ENCODE measurements at regions not wholly inside any gene's neighbourhood (a gene's known extent, or its start where the extent isn't known, plus 50 kb on each side); places are given as distances from the start of the nearest gene placed in this dataset.
"Not testable (repeated sequence)": the region's sequence is repeated elsewhere in the genome, so short reads cannot be mapped to it uniquely, and the experiment has no call there.

DNA sequence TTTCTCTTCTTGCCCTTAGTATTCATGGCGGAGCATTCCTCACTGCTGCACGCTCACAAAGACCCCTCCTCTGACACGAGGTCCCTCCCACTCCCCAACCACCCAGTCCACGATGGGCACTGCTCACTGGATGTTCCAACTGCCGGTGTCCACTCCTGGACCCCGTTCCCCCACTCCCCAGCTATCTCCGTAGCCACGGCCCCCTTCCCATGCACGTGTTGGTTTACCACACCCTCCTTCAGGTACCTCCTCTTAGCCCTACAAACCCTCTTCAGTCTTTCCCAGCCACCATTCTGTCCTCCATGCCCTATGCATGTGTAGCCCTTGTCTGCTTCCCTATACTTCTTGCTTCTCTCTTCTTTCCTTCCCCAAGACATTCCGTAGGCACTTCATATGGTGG, 469.6 kb upstream of the ZNG1F start:
- H3K9me3 Mint-ChIP-seq (ENCODE audit: low read depth, unreplicated experiment); H3K4me1 Mint-ChIP-seq (ENCODE audit: low read depth, unreplicated experiment); H3K4me3 Mint-ChIP-seq (ENCODE audit: low read depth, unreplicated experiment); H3K27me3 Mint-ChIP-seq (ENCODE audit: unreplicated experiment); CTCF ChIA-PET; intact Hi-C loops (cut with micrococcal nuclease; ENCODE audit: unreplicated experiment); DNase-seq; BruUV-seq (replicated peaks); H3K27ac Mint-ChIP-seq (ENCODE audit: unreplicated experiment); H3K36me3 Mint-ChIP-seq (ENCODE audit: insufficient read depth, unreplicated experiment): not testable (repeated sequence)

DNA sequence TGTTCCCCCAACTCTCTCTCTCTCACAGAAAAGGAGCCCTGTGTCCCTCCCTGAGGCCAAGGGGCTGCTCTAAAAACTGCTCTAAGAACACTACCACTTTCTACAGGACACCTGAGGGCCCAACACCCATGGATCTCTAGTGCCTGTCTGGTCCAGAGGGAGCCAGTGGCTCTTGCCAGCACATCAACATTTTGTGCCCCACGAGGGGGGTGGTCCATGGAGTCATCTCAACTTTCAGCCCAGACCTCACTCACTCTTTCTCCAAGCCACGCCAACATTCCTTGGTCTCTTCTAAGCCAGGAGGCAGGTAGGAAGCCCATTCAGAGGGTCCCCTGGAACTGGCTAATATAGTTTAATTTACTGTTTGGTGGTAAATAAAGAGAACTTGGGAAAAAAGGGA, 469.0 kb upstream of the ZNG1F start:
- H3K27me3 Mint-ChIP-seq (ENCODE audit: unreplicated experiment); intact Hi-C loops (cut with micrococcal nuclease; ENCODE audit: unreplicated experiment); H3K9me3 Mint-ChIP-seq (ENCODE audit: low read depth, unreplicated experiment); H3K4me1 Mint-ChIP-seq (ENCODE audit: low read depth, unreplicated experiment); H3K27ac Mint-ChIP-seq (ENCODE audit: unreplicated experiment); DNase-seq; CTCF ChIA-PET; H3K4me3 Mint-ChIP-seq (ENCODE audit: low read depth, unreplicated experiment); H3K36me3 Mint-ChIP-seq (ENCODE audit: insufficient read depth, unreplicated experiment); BruUV-seq (replicated peaks): not testable (repeated sequence)

DNA sequence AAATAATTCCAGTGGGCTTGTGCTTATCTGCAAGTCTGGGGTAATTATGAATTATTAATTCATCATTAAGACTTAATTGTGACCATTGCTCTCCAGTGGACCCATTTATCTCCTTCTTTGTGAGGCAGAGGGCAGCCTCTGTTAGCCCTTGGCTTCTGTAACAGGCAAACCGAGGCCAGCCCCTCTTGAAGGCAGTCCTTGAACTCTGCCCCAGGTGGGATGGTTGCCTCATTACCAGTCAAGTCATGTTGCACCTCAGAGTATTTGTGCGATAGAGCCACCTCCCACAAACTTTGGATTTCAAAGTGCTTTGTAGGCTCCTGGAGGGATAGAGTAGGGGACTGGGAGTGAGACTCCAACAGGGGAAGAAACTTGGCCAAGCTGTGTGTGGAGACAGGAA, 468.0 kb upstream of the ZNG1F start:
- H3K4me3 Mint-ChIP-seq (ENCODE audit: low read depth, unreplicated experiment); H3K4me1 Mint-ChIP-seq (ENCODE audit: low read depth, unreplicated experiment); BruUV-seq (replicated peaks); H3K36me3 Mint-ChIP-seq (ENCODE audit: insufficient read depth, unreplicated experiment); DNase-seq; intact Hi-C loops (cut with micrococcal nuclease; ENCODE audit: unreplicated experiment); H3K9me3 Mint-ChIP-seq (ENCODE audit: low read depth, unreplicated experiment); H3K27me3 Mint-ChIP-seq (ENCODE audit: unreplicated experiment); H3K27ac Mint-ChIP-seq (ENCODE audit: unreplicated experiment); CTCF ChIA-PET: not testable (repeated sequence)

DNA sequence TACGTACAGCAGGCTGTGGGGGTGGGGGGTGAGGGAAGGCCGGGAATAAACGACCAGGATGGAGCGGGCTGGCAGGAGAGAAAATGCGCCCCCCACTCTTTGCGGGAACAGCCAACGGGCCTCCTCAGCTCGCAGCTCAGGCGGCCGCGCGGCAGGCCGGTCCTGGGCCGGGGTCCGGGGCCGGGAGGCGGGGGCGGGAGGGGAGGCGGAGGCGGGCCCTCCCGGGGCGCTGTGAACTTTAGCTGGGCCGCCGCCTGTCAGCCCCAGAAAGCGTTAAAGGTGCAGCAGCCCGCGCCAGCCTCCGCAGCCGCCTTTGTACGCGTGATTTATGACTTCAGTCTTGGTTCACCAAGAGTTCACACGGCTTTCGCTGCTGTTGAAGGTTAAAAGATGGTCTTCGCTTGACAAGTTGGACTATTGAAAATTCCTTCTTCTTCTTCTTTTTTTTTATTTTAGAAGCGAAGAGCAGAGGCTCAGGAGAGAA, 466.0 kb upstream of the ZNG1F start:
- H3K9me3 Mint-ChIP-seq (ENCODE audit: low read depth, unreplicated experiment); H3K36me3 Mint-ChIP-seq (ENCODE audit: insufficient read depth, unreplicated experiment); H3K27ac Mint-ChIP-seq (ENCODE audit: unreplicated experiment); BruUV-seq (replicated peaks); H3K4me1 Mint-ChIP-seq (ENCODE audit: low read depth, unreplicated experiment); H3K27me3 Mint-ChIP-seq (ENCODE audit: unreplicated experiment); CTCF ChIA-PET; intact Hi-C loops (cut with micrococcal nuclease; ENCODE audit: unreplicated experiment): not testable (repeated sequence)
- peak overlapping the region; percentile 30 for H3K4me3 Mint-ChIP-seq (ENCODE audit: low read depth, unreplicated experiment)
- peak; percentile 21 for DNase-seq

GRCh38 chr9:41654349-41654748, 465.2 kb upstream of the ZNG1F start:
- H3K36me3 Mint-ChIP-seq (ENCODE audit: insufficient read depth, unreplicated experiment); H3K9me3 Mint-ChIP-seq (ENCODE audit: low read depth, unreplicated experiment); H3K27ac Mint-ChIP-seq (ENCODE audit: unreplicated experiment); DNase-seq; intact Hi-C loops (cut with micrococcal nuclease; ENCODE audit: unreplicated experiment); CTCF ChIA-PET; H3K4me1 Mint-ChIP-seq (ENCODE audit: low read depth, unreplicated experiment); H3K4me3 Mint-ChIP-seq (ENCODE audit: low read depth, unreplicated experiment); BruUV-seq (replicated peaks); H3K27me3 Mint-ChIP-seq (ENCODE audit: unreplicated experiment): not testable (repeated sequence)

GRCh38 chr9:41653560-41654340, 464.6 kb upstream of the ZNG1F start:
- H3K4me3 Mint-ChIP-seq (ENCODE audit: low read depth, unreplicated experiment); H3K36me3 Mint-ChIP-seq (ENCODE audit: insufficient read depth, unreplicated experiment); BruUV-seq (replicated peaks); H3K4me1 Mint-ChIP-seq (ENCODE audit: low read depth, unreplicated experiment); CTCF ChIA-PET; H3K9me3 Mint-ChIP-seq (ENCODE audit: low read depth, unreplicated experiment); H3K27me3 Mint-ChIP-seq (ENCODE audit: unreplicated experiment); intact Hi-C loops (cut with micrococcal nuclease; ENCODE audit: unreplicated experiment); DNase-seq; H3K27ac Mint-ChIP-seq (ENCODE audit: unreplicated experiment): not testable (repeated sequence)

DNA sequence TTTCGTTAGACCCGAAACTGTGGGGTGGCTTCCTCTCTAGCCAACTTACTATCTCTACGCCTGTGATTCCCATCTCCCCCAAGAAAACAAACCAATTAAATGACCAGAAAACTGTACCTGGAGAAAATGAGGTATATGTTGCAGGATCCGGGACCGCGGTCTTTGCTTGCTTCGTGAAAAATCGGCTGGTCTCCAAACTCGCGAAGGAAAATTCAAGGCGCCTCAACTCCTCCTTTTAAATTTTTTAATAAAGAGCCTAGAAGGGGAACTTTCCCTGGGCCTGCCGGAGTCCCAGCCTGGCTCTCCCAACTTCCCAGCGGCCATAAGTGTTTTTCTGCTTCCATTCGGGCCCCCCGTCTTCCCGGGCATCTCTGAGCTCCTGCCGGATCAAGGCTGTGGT, 463.7 kb upstream of the ZNG1F start:
- H3K36me3 Mint-ChIP-seq (ENCODE audit: insufficient read depth, unreplicated experiment); intact Hi-C loops (cut with micrococcal nuclease; ENCODE audit: unreplicated experiment); H3K27me3 Mint-ChIP-seq (ENCODE audit: unreplicated experiment); BruUV-seq (replicated peaks); DNase-seq; H3K27ac Mint-ChIP-seq (ENCODE audit: unreplicated experiment); H3K4me1 Mint-ChIP-seq (ENCODE audit: low read depth, unreplicated experiment); H3K9me3 Mint-ChIP-seq (ENCODE audit: low read depth, unreplicated experiment); H3K4me3 Mint-ChIP-seq (ENCODE audit: low read depth, unreplicated experiment); CTCF ChIA-PET: not testable (repeated sequence)

DNA sequence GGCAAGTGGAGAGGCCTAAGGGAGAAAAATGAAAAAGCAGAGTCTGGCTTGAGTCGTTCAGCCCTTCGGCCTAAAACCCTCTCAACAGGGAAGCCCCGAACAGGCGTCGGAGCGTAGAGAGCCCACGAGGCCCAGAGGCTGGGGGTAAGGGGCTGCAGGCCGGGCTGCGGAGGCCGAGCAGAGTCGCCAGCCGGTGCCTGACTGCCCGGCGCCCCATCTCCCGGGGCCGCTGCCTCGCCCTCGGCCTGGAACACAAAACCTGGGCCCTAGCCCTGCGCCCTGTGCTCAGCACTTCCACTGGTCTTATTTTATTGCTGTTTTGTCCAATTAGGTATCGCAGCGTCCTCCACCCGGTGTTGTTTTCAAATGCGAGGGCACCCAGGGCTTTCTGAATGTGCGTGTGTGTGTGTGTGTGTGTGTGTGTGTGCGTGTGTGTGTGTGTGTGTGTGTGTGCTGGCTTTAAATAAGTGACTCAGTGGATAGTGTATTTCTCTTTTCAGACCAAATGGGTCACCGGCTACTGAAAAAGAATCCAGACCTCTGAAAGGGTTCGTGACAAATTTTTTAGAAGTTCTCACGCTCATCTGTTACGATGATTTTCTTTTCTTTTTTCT, 463.1 kb upstream of the ZNG1F start:
- CTCF ChIA-PET; intact Hi-C loops (cut with micrococcal nuclease; ENCODE audit: unreplicated experiment); H3K4me1 Mint-ChIP-seq (ENCODE audit: low read depth, unreplicated experiment); DNase-seq; BruUV-seq (replicated peaks); H3K36me3 Mint-ChIP-seq (ENCODE audit: insufficient read depth, unreplicated experiment); H3K9me3 Mint-ChIP-seq (ENCODE audit: low read depth, unreplicated experiment); H3K27ac Mint-ChIP-seq (ENCODE audit: unreplicated experiment); H3K27me3 Mint-ChIP-seq (ENCODE audit: unreplicated experiment); H3K4me3 Mint-ChIP-seq (ENCODE audit: low read depth, unreplicated experiment): not testable (repeated sequence)

DNA sequence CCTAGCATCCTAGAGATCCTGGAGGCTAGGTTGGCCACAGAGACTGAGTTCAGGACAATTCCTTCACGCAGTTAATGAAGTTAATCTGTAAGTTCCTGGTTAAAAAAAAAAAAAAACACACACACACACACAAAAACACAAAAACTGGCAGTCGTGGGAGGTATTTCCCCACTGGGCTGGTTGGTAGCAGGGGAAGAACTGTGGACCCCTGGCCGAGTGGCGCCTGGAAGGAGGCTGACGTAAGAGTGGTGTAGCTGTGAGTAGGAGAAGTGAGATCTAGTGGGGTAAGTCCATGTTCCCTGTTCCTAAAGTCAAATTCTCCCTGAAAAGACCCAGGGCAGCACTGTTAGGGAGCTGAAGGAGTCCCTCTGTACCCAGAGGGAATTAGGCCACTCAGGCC, 461.0 kb upstream of the ZNG1F start:
- H3K4me1 Mint-ChIP-seq (ENCODE audit: low read depth, unreplicated experiment); H3K9me3 Mint-ChIP-seq (ENCODE audit: low read depth, unreplicated experiment); CTCF ChIA-PET; H3K27me3 Mint-ChIP-seq (ENCODE audit: unreplicated experiment); BruUV-seq (replicated peaks); intact Hi-C loops (cut with micrococcal nuclease; ENCODE audit: unreplicated experiment); DNase-seq; H3K27ac Mint-ChIP-seq (ENCODE audit: unreplicated experiment); H3K36me3 Mint-ChIP-seq (ENCODE audit: insufficient read depth, unreplicated experiment); H3K4me3 Mint-ChIP-seq (ENCODE audit: low read depth, unreplicated experiment): not testable (repeated sequence)

- CTCF ChIA-PET: not testable (repeated sequence)
Observed at GRCh38 chr9:41648564-41648963, 459.4 kb upstream of the ZNG1F start.

More at GRCh38 chr9:41648564-41648963, 459.4 kb upstream of the ZNG1F start:
- BruUV-seq (replicated peaks); H3K4me3 Mint-ChIP-seq (ENCODE audit: low read depth, unreplicated experiment); H3K27ac Mint-ChIP-seq (ENCODE audit: unreplicated experiment); H3K9me3 Mint-ChIP-seq (ENCODE audit: low read depth, unreplicated experiment); intact Hi-C loops (cut with micrococcal nuclease; ENCODE audit: unreplicated experiment); DNase-seq; H3K27me3 Mint-ChIP-seq (ENCODE audit: unreplicated experiment); H3K4me1 Mint-ChIP-seq (ENCODE audit: low read depth, unreplicated experiment): not testable (repeated sequence)
- H3K36me3 Mint-ChIP-seq (ENCODE audit: insufficient read depth, unreplicated experiment): peaks cover 11% of the 10 kb centered on the region
